RWPE1 (cell line): ENCODE measurements at regions not wholly inside any gene's neighbourhood (a gene's known extent, or its start where the extent isn't known, plus 50 kb on each side); places are given as distances from the start of the nearest gene placed in this dataset.
"Not testable (repeated sequence)": the region's sequence is repeated elsewhere in the genome, so short reads cannot be mapped to it uniquely, and the experiment has no call there.

Source experiments
- CTCF ChIA-PET: fragments of 350-600 bp; sonication (Branson Sonifier 250); formaldehyde crosslinking; extraction: SDS; loops from one replicate; lab custom pipeline; 2021; lab: Yijun Ruan, JAX
- POLR2A ChIA-PET: fragments of 400-600 bp; formaldehyde crosslinking; extraction: SDS; loops from one replicate; lab custom pipeline; 2020; ENCODE audit warnings: antibody characterized with exemption; ENCODE audit not compliant: low non-redundant PET; lab: Yijun Ruan, JAX
- DNase-seq: peaks from one replicate; pipeline ENCODE4 v3.0.0; 2012; ENCODE audit warnings: low spot score
- H3K27ac ChIP-seq: fragments of 450-650 bp; 2 replicates; pipeline ENCODE4 v1.5.1; 2017
- CTCF ChIP-seq: fragments of 450-650 bp; conservative IDR thresholded peaks from 2 replicates; pipeline ENCODE4 v1.5.1; 2017; ENCODE audit warnings: low read depth, mild to moderate bottlenecking

DNA sequence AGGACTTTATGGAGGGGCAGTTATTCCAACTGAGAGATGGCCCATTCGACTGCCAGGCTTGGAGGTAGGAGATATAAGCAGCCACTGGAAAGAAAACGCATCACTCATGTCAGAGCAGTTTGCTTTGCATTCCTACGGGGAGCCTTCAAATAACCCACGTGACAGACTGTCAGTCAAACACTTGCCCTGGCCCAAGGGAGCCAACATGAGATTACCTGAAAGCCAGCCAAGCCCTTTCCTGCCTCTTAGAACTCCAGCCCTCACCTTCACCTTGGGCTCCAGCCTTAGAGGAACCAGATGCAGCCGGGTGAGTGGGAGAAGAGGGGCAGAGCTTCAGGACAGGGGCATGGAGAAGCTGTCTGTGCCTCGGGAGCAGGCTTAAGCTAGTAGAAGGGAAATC, 95.3 kb upstream of the CXCL13 start:
- ChIA-PET CTCF (interaction anchor here (0.8 kb wide), 1 partner anchor 61 kb away, joined by 3 read pairs; no protein-coding TSS in a partner anchor), POLR2A (no interaction called here)
- no peak for DNase-seq
- no peak overlapping the region for H3K27ac ChIP-seq
- no peak for TF ChIP-seq CTCF

GRCh38 chr4:77525538-77525937, 80.1 kb upstream of the CXCL13 start:
- no peak for TF ChIP-seq CTCF
- H3K27ac ChIP-seq = no peak overlapping the region
- CTCF ChIA-PET = no interaction called here
- POLR2A ChIA-PET = no interaction called here
- DNase-seq = no peak

GRCh38 chr4:77527900-77528299, 77.7 kb upstream of the CXCL13 start:
- DNase-seq, POLR2A ChIA-PET, CTCF ChIA-PET, H3K27ac ChIP-seq: not testable (repeated sequence)

GRCh38 chr4:77538144-77538543, 67.5 kb upstream of the CXCL13 start:
- ChIA-PET CTCF (interaction anchor here (0.7 to 1.3 kb wide), 3 partner anchors 12 to 120 kb away, joined by 3 to 4 read pairs (median 4); no protein-coding TSS in a partner anchor), POLR2A (interaction anchor here (0.7 kb wide), 1 partner anchor 281 kb away, joined by 5 read pairs; the partner anchor contains the start of gene CNOT6L)
- DNase-seq = peak; percentile 69
- TF ChIP-seq CTCF = no peak
- no peak overlapping the region for H3K27ac ChIP-seq

DNA sequence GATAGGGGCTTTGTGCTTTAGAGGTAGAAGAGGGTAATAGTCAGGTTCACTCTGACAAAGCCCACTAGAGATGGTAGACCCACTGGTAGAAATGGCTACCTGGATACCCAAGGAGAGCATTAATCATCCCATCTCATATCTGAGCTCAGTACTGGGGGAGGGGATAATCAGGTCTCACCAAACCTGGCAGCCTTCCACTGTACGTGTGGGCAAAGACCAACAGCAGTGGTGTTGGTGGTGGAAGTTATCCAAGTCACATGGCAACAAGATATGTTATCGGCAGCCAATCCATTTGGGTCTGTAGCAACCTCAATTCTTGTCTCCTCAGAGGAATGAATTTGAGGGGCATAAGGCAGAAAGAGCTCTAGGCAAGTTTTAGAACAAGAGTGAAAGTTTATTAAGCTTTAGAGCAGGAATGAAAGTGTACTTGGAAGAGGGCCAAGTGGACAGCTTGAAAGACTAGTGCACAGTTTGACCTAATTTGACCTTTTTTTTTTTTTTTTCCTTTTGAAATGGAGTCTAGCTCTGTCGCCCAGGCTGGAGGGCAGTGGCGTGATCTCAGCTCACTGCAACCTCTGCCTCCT, 67.0 kb upstream of the CXCL13 start:
- ChIA-PET POLR2A (interaction anchor here (0.7 kb wide), 1 partner anchor 280 kb away, joined by 5 read pairs; the partner anchor contains the start of gene CNOT6L), CTCF (interaction anchor here (0.5 to 1.3 kb wide), 4 partner anchors 12 to 369 kb away, joined by 3 to 4 read pairs (median 3); no protein-coding TSS in a partner anchor)
- peak; percentile 46 for DNase-seq
- TF ChIP-seq CTCF = no peak
- peak overlapping the region; percentile 65 for H3K27ac ChIP-seq
